GM18498 (cell line): ENCODE measurements at regions not wholly inside any gene's neighbourhood (a gene's known extent, or its start where the extent isn't known, plus 50 kb on each side); places are given as distances from the start of the nearest gene placed in this dataset.
"Not testable (repeated sequence)": the region's sequence is repeated elsewhere in the genome, so short reads cannot be mapped to it uniquely, and the experiment has no call there.

ENCODE experiments used
- ATAC-seq: cut with Tn5 transposase; IDR thresholded peaks from one replicate; pipeline ENCODE4 v1.9.1; 2021; ENCODE audit warnings: mild to moderate bottlenecking, moderate library complexity; ENCODE audit not compliant: unreplicated experiment

GRCh38 chr2:121818546-121818945 is 63.1 kb downstream of the TSN start:
- peak; percentile 56 for ATAC-seq

DNA sequence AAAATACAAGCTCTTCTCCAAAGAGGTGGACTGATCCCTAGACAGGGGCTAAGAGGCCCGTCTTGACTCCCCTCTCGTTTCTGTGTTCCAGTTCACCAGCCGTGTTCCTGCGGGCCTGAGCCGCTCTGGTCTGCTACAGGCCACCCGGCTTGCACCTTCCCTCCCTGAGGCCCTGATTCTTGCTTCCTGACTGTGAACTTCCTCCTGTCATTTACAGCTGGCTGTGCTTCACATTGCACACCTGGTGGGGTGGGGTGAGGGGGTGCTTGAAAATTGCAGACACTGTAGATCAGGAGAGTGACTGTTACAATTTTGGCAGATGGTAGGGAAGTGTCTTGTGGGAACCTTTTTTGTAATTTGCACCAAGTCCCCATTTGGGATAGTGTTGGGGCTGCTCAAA is 64.4 kb downstream of the TSN start:
- no peak for ATAC-seq

GRCh38 chr2:121821476-121822158 is 66.2 kb downstream of the TSN start:
- no peak for ATAC-seq

DNA sequence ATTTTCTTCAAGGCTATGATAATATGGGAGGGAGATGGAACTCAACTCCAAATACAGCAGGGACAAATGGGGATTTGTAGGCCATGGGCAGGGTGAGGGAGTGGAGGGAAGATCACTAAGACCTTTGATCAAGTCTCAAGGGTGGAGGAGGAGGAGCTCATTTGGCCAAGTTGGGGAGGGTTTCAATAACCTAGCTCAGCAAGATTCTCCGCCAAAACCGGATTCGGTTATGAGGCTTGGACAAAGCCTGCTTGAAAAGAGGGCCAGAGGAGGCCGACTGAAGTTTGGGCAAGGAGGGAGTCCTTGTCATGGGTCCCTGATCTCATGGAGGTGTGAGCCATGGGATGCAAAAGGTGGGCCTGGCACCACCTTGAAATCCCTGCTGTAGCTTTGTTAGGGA is 68.8 kb downstream of the TSN start:
- ATAC-seq = no peak

DNA sequence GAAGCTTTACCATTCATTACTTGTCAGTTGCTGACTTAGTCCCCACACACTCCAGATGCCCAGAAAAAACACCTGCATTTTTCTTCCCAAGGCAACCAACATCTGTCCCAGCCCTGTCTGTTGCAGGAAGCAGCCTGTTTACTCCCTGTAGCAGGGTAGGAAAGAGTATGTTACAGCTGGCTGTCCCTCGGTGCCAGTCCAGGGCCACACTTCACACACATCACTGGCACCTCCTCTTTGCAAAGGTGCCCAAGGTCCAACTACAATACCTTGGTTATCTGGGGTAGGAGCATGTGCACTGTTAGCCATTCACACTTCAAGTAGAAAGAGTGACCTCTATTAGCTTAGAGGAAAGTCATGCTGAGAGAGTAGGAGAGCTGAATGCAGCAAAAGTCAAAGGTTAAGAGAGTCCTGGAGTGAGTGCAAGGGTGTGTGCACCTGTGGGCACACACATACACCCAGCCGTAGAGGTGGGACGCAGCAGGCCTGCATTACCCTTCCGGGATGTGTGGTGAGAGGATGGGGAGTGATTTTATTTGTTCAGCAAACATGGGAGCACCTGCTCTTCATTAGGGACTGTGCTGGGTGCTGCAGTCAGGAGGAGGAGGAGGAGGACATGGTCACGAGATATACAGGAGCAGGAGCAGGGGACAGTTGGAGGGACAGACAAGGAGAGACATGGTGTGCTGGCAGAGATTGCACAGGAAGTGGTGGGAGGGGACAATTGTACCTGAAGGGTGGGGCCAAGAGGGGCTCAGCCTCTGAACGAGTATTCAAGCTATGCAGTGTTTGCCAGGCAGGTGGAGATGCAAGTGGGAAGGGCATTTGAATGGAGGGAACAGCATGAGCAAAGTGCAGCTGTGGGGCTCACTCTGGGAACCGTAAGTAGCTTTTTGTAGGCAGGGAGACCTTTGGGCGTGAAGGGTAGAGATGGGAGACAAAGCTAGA is 69.8 kb downstream of the TSN start:
- no peak for ATAC-seq

- no peak for ATAC-seq
Measured at GRCh38 chr2:121826036-121826435, 70.6 kb downstream of the TSN start.

- no peak for ATAC-seq
Measured at GRCh38 chr2:121828281-121828731, 72.9 kb downstream of the TSN start.

DNA sequence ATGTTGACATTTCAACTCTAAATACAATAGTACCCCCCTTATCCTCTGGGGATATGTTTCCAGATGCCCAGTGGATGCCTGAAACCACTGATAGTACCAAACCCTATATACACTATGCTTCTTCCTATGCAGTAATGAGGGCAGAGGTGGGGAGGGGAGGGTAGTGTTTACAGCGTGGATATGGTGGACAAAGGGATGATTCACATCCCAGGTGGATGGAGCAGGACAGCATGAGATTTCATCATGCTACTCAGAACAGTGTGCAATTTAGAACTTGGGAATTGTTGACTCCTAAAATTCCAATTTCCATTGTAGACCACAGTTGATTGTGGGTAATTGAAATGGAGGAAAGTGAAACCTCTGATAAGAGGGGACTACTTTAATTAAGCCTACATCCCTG is 75.4 kb downstream of the TSN start:
- ATAC-seq = no peak

GRCh38 chr2:121831841-121832240 is 76.4 kb downstream of the TSN start:
- no peak for ATAC-seq

GRCh38 chr2:121832412-121833357 is 77.2 kb downstream of the TSN start:
- ATAC-seq = no peak

GRCh38 chr2:121833358-121833723 is 77.9 kb downstream of the TSN start:
- ATAC-seq = no peak

DNA sequence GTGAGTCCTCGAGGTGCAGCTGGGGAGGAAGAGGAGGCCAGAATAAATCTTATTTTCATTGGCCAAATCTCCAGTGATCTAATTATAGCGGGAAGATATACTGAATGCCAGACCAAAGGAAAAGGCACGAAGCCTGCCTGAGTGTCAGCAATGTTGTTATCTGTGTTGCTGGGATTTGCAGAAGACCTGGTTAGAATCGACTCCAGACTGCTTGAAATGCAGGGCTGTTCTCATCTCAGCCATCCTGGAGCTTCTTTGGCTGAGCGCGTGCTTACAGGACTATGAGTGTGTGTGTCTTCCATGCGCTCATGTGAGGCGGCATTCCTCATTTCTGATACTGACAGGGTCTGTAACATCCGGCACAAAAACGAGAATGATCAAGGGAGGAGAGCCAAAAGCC is 81.2 kb downstream of the TSN start:
- no peak for ATAC-seq

DNA sequence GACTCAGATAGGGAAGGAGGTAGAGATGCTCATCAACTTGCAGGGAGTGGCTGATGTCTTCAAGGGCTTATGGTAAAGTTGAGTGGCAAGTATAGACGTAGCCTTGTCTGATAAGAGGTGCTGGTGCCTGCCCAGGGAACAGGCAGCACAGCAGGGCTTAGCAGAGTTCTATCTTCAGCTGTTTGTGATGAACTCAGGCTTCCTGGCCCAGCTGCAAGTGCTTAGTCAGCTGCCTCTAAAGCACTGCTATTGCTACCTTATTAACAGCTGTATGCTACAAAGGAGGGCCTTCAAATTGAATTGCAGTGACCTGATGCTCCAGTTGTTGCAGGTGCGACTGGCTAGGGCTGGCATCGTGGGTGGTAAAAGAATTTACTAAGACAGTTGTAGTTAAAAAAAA is 82.1 kb downstream of the TSN start:
- no peak for ATAC-seq

DNA sequence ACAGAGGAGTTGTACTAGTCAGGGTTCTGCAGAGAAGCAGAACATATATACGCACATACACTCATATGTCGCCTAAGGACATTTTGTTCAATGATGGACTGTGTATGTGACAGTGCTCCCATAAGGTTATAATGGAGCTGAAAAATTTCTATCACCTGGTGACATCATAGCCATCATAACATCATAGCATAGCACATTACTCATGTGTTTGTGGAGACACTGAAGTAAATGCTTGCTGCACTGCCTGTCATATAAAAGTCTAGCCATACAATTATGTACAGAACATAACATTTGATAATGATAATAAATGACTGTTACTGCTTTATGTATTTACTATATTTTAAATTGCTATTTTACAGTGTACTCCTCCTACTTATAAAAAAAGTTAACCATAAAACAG is 83.1 kb downstream of the TSN start:
- no peak for ATAC-seq

DNA sequence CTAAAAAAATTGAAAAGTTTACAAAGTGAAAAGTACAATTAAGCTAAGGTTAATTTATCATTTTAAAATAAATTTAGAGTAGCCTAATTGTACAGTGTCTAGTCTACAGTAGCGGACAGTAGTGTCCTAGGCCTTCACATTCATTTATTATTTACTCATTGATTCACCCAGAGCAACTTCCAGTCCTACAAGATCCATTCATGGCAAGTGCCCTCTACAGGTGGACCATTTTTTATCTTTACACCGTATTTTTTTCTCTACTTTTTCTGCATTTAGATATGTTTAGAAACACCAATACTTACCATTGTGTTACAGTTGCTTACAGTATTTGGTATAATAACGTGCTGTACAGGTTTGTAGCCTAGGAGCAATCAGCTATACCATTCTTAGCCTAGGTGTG is 84.1 kb downstream of the TSN start:
- no peak for ATAC-seq

- no peak for ATAC-seq
Measured at GRCh38 chr2:121849236-121849635, 93.8 kb downstream of the TSN start.

DNA sequence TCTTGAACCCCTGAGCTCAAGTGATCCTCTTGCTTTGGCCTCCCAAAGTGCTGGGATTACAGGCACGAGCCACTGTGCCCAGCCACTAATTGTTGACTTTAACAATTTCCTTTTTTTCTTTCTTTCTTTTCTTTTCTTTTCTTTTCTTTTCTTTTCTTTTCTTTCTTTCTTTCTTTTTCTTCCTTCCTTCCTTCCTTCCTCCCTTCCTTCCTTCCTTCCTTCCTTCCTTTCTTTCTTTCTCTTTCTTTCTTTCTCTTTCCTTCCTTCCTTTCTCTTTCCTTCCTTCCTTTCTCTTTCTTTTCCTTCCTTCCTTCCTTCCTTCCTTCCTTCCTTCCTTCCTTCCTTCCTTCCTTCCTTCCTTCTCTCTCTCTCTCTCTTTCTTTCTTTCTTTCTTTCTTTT is 97.7 kb downstream of the TSN start:
- ATAC-seq = not testable (repeated sequence)

DNA sequence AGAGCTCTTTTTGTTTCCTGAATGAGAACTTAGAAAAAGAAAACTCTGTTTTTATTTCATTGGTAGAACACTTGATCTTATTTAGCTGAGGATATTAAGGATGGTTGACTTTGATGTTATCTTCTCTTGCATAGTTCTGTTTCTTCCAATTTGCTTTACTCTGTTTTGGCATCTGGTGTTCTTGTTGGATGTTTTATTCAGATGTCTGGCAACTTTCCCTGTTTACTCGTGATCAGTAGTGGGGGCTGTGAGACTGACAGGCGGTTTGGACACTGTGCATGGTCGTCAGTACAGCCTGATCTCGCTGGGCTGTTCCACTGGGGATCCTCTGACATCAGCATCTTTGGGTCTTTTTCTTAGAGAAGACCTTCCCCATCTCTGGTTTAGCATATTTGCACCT is 100.1 kb downstream of the TSN start:
- no peak for ATAC-seq

DNA sequence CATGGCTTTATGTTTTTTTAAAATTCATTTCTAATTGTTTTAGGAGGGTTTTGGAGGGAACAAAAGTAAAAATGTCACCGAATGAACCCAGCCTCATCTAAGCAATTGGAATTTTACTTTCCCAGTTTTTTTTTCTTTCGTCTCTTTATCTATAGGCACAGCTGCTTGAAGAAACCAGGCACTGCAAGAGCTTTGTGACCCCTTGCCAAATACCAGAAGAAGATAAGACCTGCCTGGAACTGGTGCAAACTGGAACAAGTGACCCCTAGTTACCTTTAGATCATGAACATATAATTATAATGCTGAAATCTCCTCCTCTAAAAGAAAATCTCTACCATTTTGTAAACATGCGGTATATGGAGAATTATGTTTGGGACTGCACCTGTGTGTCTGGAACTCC is 100.9 kb downstream of the TSN start:
- no peak for ATAC-seq

DNA sequence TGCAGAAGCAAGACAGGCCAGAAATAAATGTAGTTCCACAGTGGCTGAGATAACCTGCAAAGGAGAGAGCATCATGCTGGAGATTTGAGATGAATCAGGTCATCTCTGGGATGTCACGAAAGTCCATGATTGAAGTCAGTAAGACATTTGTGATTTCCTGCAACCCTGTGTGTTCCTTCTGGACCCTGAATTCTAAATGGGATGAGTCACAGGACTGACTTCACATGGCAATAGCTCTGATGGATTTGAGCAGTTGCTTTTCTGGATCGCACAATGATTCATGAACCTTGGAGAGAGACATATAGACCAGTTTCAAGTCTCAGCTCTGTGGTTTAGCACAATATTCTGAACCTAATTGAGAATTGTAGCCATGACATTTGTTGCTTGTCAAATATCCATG is 102.9 kb downstream of the TSN start:
- ATAC-seq = no peak

- no peak for ATAC-seq
Measured at GRCh38 chr2:121858847-121859246, 103.4 kb downstream of the TSN start.
